ENCODE measurements at regions not wholly inside any gene's neighbourhood (a gene's known extent, or its start where the extent isn't known, plus 50 kb on each side); places are given as distances from the start of the nearest gene placed in this dataset.

DNA sequence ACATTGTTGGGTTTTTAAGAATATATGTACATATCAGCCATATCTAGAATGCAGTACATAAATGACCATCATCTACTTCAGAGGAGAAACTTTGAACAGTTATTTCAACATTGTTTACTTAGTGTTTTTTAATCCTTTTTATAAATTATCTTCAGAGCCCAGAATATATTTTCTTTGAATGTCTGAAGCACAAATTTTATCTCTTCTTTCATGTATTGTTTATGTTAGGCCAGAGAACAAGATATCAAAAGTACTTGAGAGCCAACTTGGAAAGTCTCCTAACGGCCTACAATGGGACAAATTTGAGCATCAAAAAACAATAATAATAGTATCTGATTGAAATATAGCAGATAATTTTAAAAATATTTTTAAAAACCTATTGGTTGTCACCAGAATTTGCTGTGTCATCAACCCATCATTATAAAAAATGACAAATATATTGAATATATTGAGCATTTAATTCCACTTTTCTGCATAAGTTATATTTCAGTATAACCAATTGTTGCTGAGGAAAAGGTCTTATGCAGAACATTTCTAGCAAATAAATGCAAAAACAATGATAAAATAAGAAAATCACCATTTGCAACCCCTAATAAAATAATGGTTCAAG, 67.5 kb upstream of the CCNG1 start:
- no peak for DNase-seq

DNA sequence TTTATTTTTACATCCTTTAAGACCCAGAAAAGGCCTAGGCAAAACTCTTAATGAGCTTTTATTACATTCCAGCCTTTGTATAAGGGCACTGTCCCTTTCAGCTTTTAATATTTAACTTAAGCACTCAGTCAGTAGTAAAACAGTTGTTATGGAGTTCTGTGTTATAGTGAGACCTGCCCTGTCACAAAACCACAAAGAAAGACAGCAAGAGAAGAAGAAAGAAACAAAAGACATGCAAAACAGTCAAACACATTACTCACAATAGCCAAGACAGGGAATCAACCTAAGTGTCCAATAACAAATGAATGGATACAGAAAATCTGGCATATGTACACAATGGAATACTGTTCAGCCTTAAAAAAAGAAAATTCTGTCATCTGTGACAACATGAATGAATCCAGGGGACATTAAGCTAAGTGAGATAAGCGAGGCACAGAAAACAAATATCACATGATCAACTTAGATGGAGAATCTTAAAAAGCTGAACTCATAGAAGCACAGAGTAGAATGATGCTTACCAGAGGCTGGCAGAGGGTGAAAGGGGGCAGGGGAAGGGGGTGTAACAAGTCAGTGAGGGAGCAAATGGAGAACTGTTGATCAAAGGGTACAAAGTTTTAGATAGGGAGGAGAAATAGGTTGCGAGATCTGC, 63.8 kb upstream of the CCNG1 start:
- no peak for DNase-seq

GRCh38 chr5:163377982-163378381, 59.4 kb upstream of the CCNG1 start:
- no peak for DNase-seq

- no peak for DNase-seq
These were observed 57.9 kb upstream of the CCNG1 start for GRCh38 chr5:163379298-163380155.

DNA sequence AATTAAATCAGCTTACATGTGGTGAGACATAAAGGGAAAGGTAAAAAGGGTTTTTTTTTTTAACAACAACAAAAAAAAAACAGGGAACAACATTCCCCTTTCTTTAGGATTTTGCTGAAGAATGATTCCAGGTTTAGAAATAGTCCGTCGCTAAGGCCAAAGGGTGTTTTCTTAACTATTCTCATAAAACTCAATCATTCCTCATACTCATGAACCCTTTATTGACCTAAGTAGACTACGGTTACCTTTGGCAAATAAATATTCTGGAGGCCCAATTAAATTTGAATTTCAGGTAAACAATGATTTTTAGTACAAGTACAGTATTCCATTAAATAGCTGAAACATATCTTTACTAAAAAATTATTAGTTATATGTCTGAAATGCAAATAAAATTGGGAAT, 55.6 kb upstream of the CCNG1 start:
- DNase-seq: no peak

DNA sequence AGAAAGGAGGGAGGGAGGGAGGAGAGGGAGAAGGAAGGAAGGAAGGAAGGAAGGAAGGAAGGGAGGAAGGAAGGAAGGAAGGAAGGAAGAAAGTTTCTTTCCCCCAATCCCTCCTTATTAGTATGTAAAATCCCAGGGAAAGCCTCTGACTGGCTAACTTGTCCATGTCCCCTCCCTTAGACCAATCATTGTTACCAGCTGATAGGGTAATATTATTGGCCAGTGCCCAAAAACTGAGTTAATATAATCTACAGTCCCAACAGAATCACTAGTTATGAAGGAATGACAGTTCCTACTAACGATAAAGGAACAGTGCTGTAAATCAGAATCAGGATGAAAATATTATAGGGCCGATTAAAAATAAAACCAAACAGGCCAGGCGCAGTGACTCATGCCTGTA, 53.6 kb upstream of the CCNG1 start:
- DNase-seq: no peak

DNA sequence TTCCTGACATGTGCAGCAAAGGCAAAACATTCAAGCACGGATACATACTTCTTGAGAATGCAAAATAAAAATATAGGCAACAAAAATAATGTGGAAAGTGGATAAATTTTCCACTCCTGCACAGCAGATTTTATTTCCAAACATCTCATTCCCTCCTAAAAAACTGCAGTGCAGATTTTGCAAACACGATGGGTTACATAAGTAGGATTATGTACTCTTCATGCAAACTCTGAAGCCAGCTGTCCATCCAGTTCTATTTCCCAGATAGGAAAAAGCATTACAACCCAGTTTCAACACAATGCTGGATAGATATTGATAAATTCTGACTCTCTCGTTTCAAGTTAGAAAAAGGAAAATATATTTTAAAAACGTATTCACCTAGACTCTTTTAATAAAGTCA, 52.7 kb upstream of the CCNG1 start:
- no peak for DNase-seq

- no peak for DNase-seq
These were observed 52.1 kb upstream of the CCNG1 start for GRCh38 chr5:163385271-163385670.

- no peak for DNase-seq
These were observed 51.6 kb upstream of the CCNG1 start for GRCh38 chr5:163385824-163386223.

DNA sequence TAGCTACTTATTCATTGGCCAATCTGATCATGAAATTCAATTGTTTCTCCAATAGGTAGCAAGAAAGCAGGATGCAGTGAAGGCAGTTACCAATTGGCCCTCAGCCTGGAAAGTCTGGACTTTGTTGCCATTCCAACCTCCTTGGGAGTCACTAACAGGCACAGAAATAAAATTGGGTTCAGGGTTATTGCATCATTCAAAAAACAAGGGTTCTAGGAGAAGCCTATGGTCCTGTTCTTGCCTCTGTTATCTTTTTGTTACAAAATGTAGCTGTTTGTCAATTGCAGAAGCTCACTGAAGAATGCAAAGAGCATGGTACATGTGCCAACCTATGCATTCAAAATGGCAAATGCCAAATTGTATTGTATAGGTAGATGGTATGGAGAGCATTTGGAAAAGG, 51.0 kb upstream of the CCNG1 start:
- DNase-seq: no peak

DNA sequence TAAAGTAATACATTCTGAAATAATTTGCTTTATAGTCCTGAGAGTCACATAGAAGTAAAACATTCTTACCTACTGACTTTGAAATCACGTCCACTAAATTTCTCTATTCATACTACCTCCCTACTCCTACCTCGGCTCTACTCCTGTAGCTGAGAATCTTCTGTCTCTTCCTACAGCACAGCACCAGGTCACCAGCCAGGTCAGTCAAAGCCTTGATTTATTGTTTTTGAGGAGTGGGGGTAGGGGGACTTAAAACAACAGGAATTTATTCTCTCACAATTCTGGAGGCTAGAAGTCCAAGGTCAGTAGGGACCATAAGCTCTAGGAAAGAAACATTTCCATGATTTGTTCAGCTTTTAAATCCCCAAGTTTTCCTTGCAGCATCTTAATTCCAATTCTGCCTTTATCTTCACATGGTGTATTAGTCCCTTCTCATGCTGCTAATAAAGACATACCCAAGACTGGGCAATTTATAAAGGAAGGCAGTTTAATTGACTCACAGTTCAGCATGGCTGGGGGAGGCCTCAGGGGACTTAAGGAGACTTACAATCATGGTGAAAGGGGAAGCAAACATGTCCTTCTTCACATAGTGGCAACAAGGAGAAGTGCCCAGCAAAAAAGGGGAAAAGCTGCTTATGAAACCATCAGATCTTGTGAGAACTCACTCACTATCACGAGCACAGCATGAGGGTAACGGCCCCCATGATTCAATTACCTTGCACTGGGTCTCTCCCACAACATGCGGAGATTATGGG, 49.6 kb upstream of the CCNG1 start:
- DNase-seq: no peak
